AG04450 (cell line): ENCODE measurements at regions not wholly inside any gene's neighbourhood (a gene's known extent, or its start where the extent isn't known, plus 50 kb on each side); places are given as distances from the start of the nearest gene placed in this dataset.

Experiments used
- CTCF ChIA-PET: fragments of 300-600, 350-600 bp; formaldehyde crosslinking; extraction: SDS; loops from one replicate; lab custom pipeline; 2022; ENCODE audit warnings: antibody characterized with exemption, inconsistent platforms; lab: Charles Lee
- POLR2A ChIA-PET: fragments of 350-600 bp; formaldehyde crosslinking; extraction: SDS; loops from one replicate; lab custom pipeline; 2021; ENCODE audit warnings: antibody characterized with exemption, inconsistent platforms; lab: Yijun Ruan, JAX
- DNase-seq: peaks from one replicate; pipeline ENCODE4 v3.0.0-alpha.2; 2011; ENCODE audit warnings: low read depth, low spot score
- H3K27ac ChIP-seq: one replicate; pipeline ENCODE4 v1.5.1; 2012; ENCODE audit warnings: low read depth, low read length, control low read depth
- H3K27me3 ChIP-seq: one replicate; pipeline ENCODE4 v1.6.0; 2012; ENCODE audit warnings: low read length; ENCODE audit not compliant: control insufficient read depth, insufficient read depth
- H3K4me3 ChIP-seq: 2 replicates; pipeline ENCODE4 v1.5.1; 2011; ENCODE audit warnings: mild to moderate bottlenecking, low read depth, low read length, control low read depth
- H3K9me3 ChIP-seq: 2 replicates; pipeline ENCODE4 v1.5.1; 2012; ENCODE audit warnings: low read length; ENCODE audit not compliant: control insufficient read depth, insufficient read depth
- CTCF ChIP-seq: IDR thresholded peaks from 2 replicates; pipeline ENCODE4 v1.5.1; 2011; ENCODE audit warnings: low read depth, low read length, control low read depth, inconsistent platforms

- no peak for DNase-seq
- TF ChIP-seq CTCF: no peak
- ChIA-PET CTCF (interaction anchor here (1.7 kb wide), 1 partner anchor 93 kb away, joined by 3 read pairs; no protein-coding TSS in a partner anchor), POLR2A (no interaction called here)
- H3K4me3 ChIP-seq: no peak overlapping the region
- H3K9me3 ChIP-seq: no peaks in the 10 kb centered on the region
- H3K27ac ChIP-seq: no peak overlapping the region
- H3K27me3 ChIP-seq: no peaks in the 10 kb centered on the region
Observed at GRCh38 chr4:107276052-107276451, 239.9 kb upstream of the DKK2 start.

DNA sequence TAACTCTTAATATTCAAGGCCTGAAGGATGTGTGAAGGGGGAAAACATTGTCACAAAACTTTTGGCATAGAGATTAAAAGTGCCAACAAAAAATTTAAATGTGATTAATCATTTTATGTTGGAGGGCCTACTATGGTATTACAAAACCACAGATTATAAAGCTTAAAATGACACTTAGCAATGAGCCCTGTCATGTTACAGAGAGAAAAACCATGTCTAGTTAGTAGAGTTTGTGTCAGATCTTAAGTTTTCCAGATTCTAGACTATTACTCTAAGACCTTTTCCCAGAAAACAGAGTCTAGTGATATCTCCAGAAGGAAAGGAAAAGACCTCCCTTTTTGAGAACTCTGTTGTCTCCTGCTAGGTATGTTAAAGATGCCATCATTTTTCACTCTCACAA lies 239.1 kb upstream of the DKK2 start:
- no peak for DNase-seq
- H3K27me3 ChIP-seq: no peaks in the 10 kb centered on the region
- H3K27ac ChIP-seq: no peak overlapping the region
- no peak overlapping the region for H3K4me3 ChIP-seq
- no peak for TF ChIP-seq CTCF
- CTCF ChIA-PET: interaction anchor here (1.7 kb wide), 1 partner anchor 92 kb away, joined by 3 read pairs; no protein-coding TSS in a partner anchor
- peaks cover 6% of the 10 kb centered on the region for H3K9me3 ChIP-seq
- POLR2A ChIA-PET: no interaction called here

GRCh38 chr4:107270614-107271013 lies 234.5 kb upstream of the DKK2 start:
- H3K9me3 ChIP-seq: peaks cover 18% of the 10 kb centered on the region
- H3K27ac ChIP-seq: no peak overlapping the region
- H3K27me3 ChIP-seq: no peaks in the 10 kb centered on the region
- POLR2A ChIA-PET: no interaction called here
- no peak overlapping the region for H3K4me3 ChIP-seq
- no peak for TF ChIP-seq CTCF
- DNase-seq: no peak
- CTCF ChIA-PET: no interaction called here

DNA sequence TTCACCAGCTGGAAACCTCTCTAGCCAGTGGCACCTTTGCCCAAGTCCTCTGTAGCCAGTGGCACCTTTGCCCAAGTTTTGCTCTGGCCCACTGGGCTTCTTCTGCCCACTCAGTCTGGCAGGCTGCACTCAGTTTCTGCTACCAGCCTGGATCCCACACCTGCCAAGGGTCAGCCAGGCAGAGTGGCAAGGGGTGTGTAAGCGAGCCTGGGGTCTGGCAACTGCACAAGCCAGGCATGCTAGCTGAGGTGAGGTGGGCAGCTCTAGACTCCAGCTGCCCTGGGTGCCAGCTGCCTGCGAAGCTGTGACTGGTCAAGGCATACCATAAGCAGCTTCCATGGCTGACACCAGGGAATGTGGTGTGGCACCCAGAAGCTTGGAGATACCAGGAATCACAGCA lies 233.1 kb upstream of the DKK2 start:
- no peak overlapping the region for H3K27ac ChIP-seq
- peaks cover 18% of the 10 kb centered on the region for H3K9me3 ChIP-seq
- no peak overlapping the region for H3K4me3 ChIP-seq
- TF ChIP-seq CTCF: no peak
- H3K27me3 ChIP-seq: no peaks in the 10 kb centered on the region
- POLR2A ChIA-PET: no interaction called here
- CTCF ChIA-PET: no interaction called here
- DNase-seq: no peak

- no peak overlapping the region for H3K27ac ChIP-seq
- no peak for TF ChIP-seq CTCF
- H3K27me3 ChIP-seq: no peaks in the 10 kb centered on the region
- H3K4me3 ChIP-seq: no peak overlapping the region
- H3K9me3 ChIP-seq: peaks cover 18% of the 10 kb centered on the region
- no peak for DNase-seq
- ChIA-PET CTCF (no interaction called here), POLR2A (no interaction called here)
Observed at GRCh38 chr4:107265859-107266258, 229.7 kb upstream of the DKK2 start.
